ENCODE measurements at regions not wholly inside any gene's neighbourhood (a gene's known extent, or its start where the extent isn't known, plus 50 kb on each side); places are given as distances from the start of the nearest gene placed in this dataset.
"Not testable (repeated sequence)": the region's sequence is repeated elsewhere in the genome, so short reads cannot be mapped to it uniquely, and the experiment has no call there.

GRCh38 chr6:163707387-163708355 lies 293.2 kb downstream of the QKI start:
- DNase-seq = no peak

GRCh38 chr6:163706500-163707087 lies 292.1 kb downstream of the QKI start:
- DNase-seq = no peak

GRCh38 chr6:163705923-163706322 lies 291.4 kb downstream of the QKI start:
- no peak for DNase-seq

- no peak for DNase-seq
Observed at GRCh38 chr6:163702736-163703135, 288.2 kb downstream of the QKI start.

- DNase-seq = no peak
Observed at GRCh38 chr6:163701762-163702161, 287.2 kb downstream of the QKI start.

GRCh38 chr6:163698086-163698485 lies 283.6 kb downstream of the QKI start:
- DNase-seq = no peak

- DNase-seq = not testable (repeated sequence)
Observed at GRCh38 chr6:163696311-163696710, 281.8 kb downstream of the QKI start.

GRCh38 chr6:163695414-163695864 lies 280.9 kb downstream of the QKI start:
- DNase-seq = no peak

- DNase-seq = no peak
Observed at GRCh38 chr6:163694988-163695398, 280.5 kb downstream of the QKI start.

- no peak for DNase-seq
Observed at GRCh38 chr6:163694072-163694471, 279.6 kb downstream of the QKI start.

GRCh38 chr6:163691049-163691448 lies 276.5 kb downstream of the QKI start:
- no peak for DNase-seq

- DNase-seq = no peak
Observed at GRCh38 chr6:163688739-163689362, 274.3 kb downstream of the QKI start.

- DNase-seq = no peak
Observed at GRCh38 chr6:163687075-163687474, 272.6 kb downstream of the QKI start.

- DNase-seq = no peak
Observed at GRCh38 chr6:163686301-163686700, 271.8 kb downstream of the QKI start.

GRCh38 chr6:163683105-163683622 lies 268.6 kb downstream of the QKI start:
- no peak for DNase-seq

- no peak for DNase-seq
Observed at GRCh38 chr6:163679753-163680152, 265.2 kb downstream of the QKI start.

- no peak for DNase-seq
Observed at GRCh38 chr6:163679012-163679660, 264.6 kb downstream of the QKI start.

- DNase-seq = no peak
Observed at GRCh38 chr6:163675611-163676010, 261.1 kb downstream of the QKI start.

GRCh38 chr6:163672710-163673109 lies 258.2 kb downstream of the QKI start:
- no peak for DNase-seq

- no peak for DNase-seq
Observed at GRCh38 chr6:163671791-163672190, 257.3 kb downstream of the QKI start.

- no peak for DNase-seq
Observed at GRCh38 chr6:163671355-163671754, 256.8 kb downstream of the QKI start.

GRCh38 chr6:163670336-163670735 lies 255.8 kb downstream of the QKI start:
- DNase-seq = no peak

GRCh38 chr6:163668061-163668426 lies 253.5 kb downstream of the QKI start:
- DNase-seq = no peak
